Tibial nerve (tissue), 4 donors: ENCODE measurements at regions not wholly inside any gene's neighbourhood (a gene's known extent, or its start where the extent isn't known, plus 50 kb on each side); places are given as distances from the start of the nearest gene placed in this dataset.
A peak's percentile ranks its signal among the peaks of the same experiment; 100 is the strongest.

Experiments
- DNase-seq, 2 donors: peaks; one replicate each; pipeline ENCODE4 v3.0.0-alpha.2; 2019; ENCODE audit warnings: low spot score in 2 of 2
- H3K27ac ChIP-seq, 4 donors: fragments of 200-600 bp; sonication (generic) in 3 of 4; one replicate each; pipeline ENCODE4 v1.5.1; 2017 to 2019; ENCODE audit warnings: mild to moderate bottlenecking in 1 of 4
- H3K27me3 ChIP-seq, 2 donors: fragments of 200-600 bp; sonication (generic) in 1 of 2; one replicate each; pipeline versions ENCODE4 v1.5.1 to v1.6.0; 2017 to 2019
- H3K36me3 ChIP-seq, 3 donors: fragments of 200-600 bp; sonication (generic); one replicate each; pipeline ENCODE4 v1.5.1; 2018 to 2019
- H3K4me1 ChIP-seq, 4 donors: fragments of 200-600 bp; sonication (generic) in 3 of 4; one replicate each; pipeline ENCODE4 v1.5.1; 2017 to 2019
- H3K4me3 ChIP-seq, 4 donors: fragments of 200-600 bp; sonication (generic) in 3 of 4; one replicate each; pipeline ENCODE4 v1.5.1; 2017 to 2019; ENCODE audit warnings: mild to moderate bottlenecking in 1 of 4, moderate library complexity in 1 of 4
- H3K9me3 ChIP-seq, 4 donors: fragments of 200-600 bp; sonication (generic) in 3 of 4; one replicate each; pipeline ENCODE4 v1.5.1; 2017 to 2019
- CTCF ChIP-seq, 5 experiments: fragments of 200-600 bp in 3 of 5; fragments of 450-650 bp in 2 of 5; sonication (generic) in 3 of 5; IDR thresholded peaks; one replicate each; pipeline ENCODE4 v1.5.1; 2016 to 2019; ENCODE audit warnings: antibody characterized with exemption in 5 of 5, mild to moderate bottlenecking in 3 of 5, moderate library complexity in 2 of 5
- EP300 ChIP-seq, 2 donors: sonication (generic); formaldehyde crosslinking; IDR thresholded peaks; one replicate each; pipeline ENCODE4 v1.6.1; 2017; ENCODE audit warnings: antibody characterized with exemption in 2 of 2, mild to moderate bottlenecking in 1 of 2
- POLR2A ChIP-seq, 2 donors: fragments of 450-650 bp; IDR thresholded peaks; one replicate each; pipeline ENCODE4 v1.6.1; 2017; ENCODE audit warnings: antibody characterized with exemption in 2 of 2, mild to moderate bottlenecking in 2 of 2, moderate library complexity in 2 of 2
- WGBS, 2 donors: methylation state at CpG; one replicate each; pipeline ENCODE4 v1.1.5; 2018; 5-methylcytosine and 5-hydroxymethylcytosine counted together

GRCh38 chr21:41616031-41616591 lies 108.2 kb upstream of the TMPRSS2 start:
- Histone ChIP-seq H3K27me3 (no peaks in the 10 kb centered on the region), H3K4me1 (peaks cover 6 to 48% (median 7%) of the 10 kb centered on the region in 4 donors), H3K9me3 (no peaks in the 10 kb centered on the region), H3K4me3 (no peak overlapping the region), H3K36me3 (no peaks in the 10 kb centered on the region), H3K27ac (peak overlapping the region in 2 of 4 donors; percentile 80 to 87)
- WGBS, 2 donors = 55 to 61% methylated on average over 8 of the region's 8 CpGs
- DNase-seq = no peak
- no peak for TF ChIP-seq CTCF (IDR thresholded peaks at IDR 0.05)
- peak in 1 of 2 donors; percentile 5 for TF ChIP-seq EP300 (IDR thresholded peaks at IDR 0.05)

- H3K36me3 ChIP-seq = no peaks in the 10 kb centered on the region
Observed at GRCh38 chr21:41615613-41616012, 107.7 kb upstream of the TMPRSS2 start.

GRCh38 chr21:41614511-41614910 lies 106.6 kb upstream of the TMPRSS2 start:
- H3K4me1 ChIP-seq = peaks cover 6 to 48% (median 7%) of the 10 kb centered on the region in 4 donors
- no peaks in the 10 kb centered on the region for H3K36me3 ChIP-seq
- no peak overlapping the region for H3K4me3 ChIP-seq
- no peaks in the 10 kb centered on the region for H3K27me3 ChIP-seq
- no peak for DNase-seq
- H3K9me3 ChIP-seq = no peaks in the 10 kb centered on the region
- TF ChIP-seq POLR2A (IDR thresholded peaks at IDR 0.05) = no peak
- WGBS, 2 donors = 80 to 85% methylated on average over 10 to 12 of the region's 12 CpGs
- H3K27ac ChIP-seq = peak overlapping the region in 2 of 4 donors; percentile 76 to 87

More at GRCh38 chr21:41615613-41616012, 107.7 kb upstream of the TMPRSS2 start:
- H3K27ac ChIP-seq = peak overlapping the region in 2 of 4 donors; percentile 80 to 87
- H3K4me3 ChIP-seq = no peak overlapping the region
- TF ChIP-seq POLR2A (IDR thresholded peaks at IDR 0.05) (no peak), CTCF (IDR thresholded peaks at IDR 0.05) (no peak), EP300 (IDR thresholded peaks at IDR 0.05) (no peak)
- H3K27me3 ChIP-seq = no peaks in the 10 kb centered on the region
- no peaks in the 10 kb centered on the region for H3K9me3 ChIP-seq
- no peak for DNase-seq
- WGBS, 2 donors = 42 to 45% methylated on average over 1 of the region's 1 CpG
- peaks cover 6 to 48% (median 7%) of the 10 kb centered on the region in 4 donors for H3K4me1 ChIP-seq

GRCh38 chr21:41613533-41613909 lies 105.6 kb upstream of the TMPRSS2 start:
- H3K27me3 ChIP-seq = no peaks in the 10 kb centered on the region
- H3K36me3 ChIP-seq = no peaks in the 10 kb centered on the region
- H3K4me1 ChIP-seq = peaks cover 6 to 48% (median 7%) of the 10 kb centered on the region in 4 donors
- H3K4me3 ChIP-seq = no peak overlapping the region
- no peaks in the 10 kb centered on the region for H3K9me3 ChIP-seq
- no peak for DNase-seq
- WGBS, 2 donors = 90 to 95% methylated on average over 19 of the region's 19 CpGs
- H3K27ac ChIP-seq = peak overlapping the region; percentile 5 to 76 (median 60)
- TF ChIP-seq POLR2A (IDR thresholded peaks at IDR 0.05) (no peak), EP300 (IDR thresholded peaks at IDR 0.05) (no peak), CTCF (IDR thresholded peaks at IDR 0.05) (no peak)

- TF ChIP-seq CTCF (IDR thresholded peaks at IDR 0.05) (peak; percentile 64 to 94 (median 83)), POLR2A (IDR thresholded peaks at IDR 0.05) (no peak), EP300 (IDR thresholded peaks at IDR 0.05) (peak in 1 of 2 donors; percentile 85)
- 31 to 33% methylated on average over 14 to 18 of the region's 21 CpGs for WGBS, 2 donors
- Histone ChIP-seq H3K4me3 (no peak overlapping the region), H3K4me1 (peaks cover 6 to 48% (median 7%) of the 10 kb centered on the region in 4 donors), H3K27me3 (no peaks in the 10 kb centered on the region), H3K9me3 (no peaks in the 10 kb centered on the region), H3K36me3 (no peaks in the 10 kb centered on the region), H3K27ac (peak overlapping the region; percentile 5 to 76 (median 60))
- DNase-seq = peak; percentile 64 to 76
Observed at GRCh38 chr21:41612674-41613532, 104.9 kb upstream of the TMPRSS2 start.
